MM.1S (cell line): ENCODE measurements at regions not wholly inside any gene's neighbourhood (a gene's known extent, or its start where the extent isn't known, plus 50 kb on each side); places are given as distances from the start of the nearest gene placed in this dataset.

ENCODE experiments used
- DNase-seq: peaks from one replicate; pipeline ENCODE4 v3.0.0-alpha.2; 2015
- H2AFZ ChIP-seq: fragments of 300-600 bp; sonication (generic); 2 replicates; pipeline ENCODE4 v1.6.0; 2016; ENCODE audit warnings: antibody characterized with exemption, low read length
- H3F3A ChIP-seq: fragments of 300-600 bp; sonication (generic); 2 replicates; pipeline ENCODE4 v1.6.1; 2016; ENCODE audit warnings: mild to moderate bottlenecking, antibody characterized with exemption, low read length, moderate library complexity, mixed read lengths; ENCODE audit not compliant: insufficient read depth
- H3K27ac ChIP-seq: fragments of 300-600 bp; sonication (generic); 2 replicates; pipeline ENCODE4 v1.5.1; 2016; ENCODE audit warnings: mild to moderate bottlenecking, low read length
- H3K27me3 ChIP-seq: fragments of 300-600 bp; sonication (generic); replicated peaks from 2 replicates; pipeline ENCODE4 v1.6.0; 2016; ENCODE audit warnings: low read length; ENCODE audit not compliant: insufficient read depth
- H3K36me3 ChIP-seq: fragments of 300-600 bp; sonication (generic); replicated peaks from 2 replicates; pipeline ENCODE4 v1.6.1; 2016; ENCODE audit warnings: mild to moderate bottlenecking, low read length, mixed read lengths; ENCODE audit not compliant: insufficient read depth
- H3K4me1 ChIP-seq: fragments of 300-600 bp; sonication (generic); 2 replicates; pipeline ENCODE4 v1.6.1; 2016; ENCODE audit warnings: low read length, mixed read lengths
- H3K4me2 ChIP-seq: fragments of 300-600 bp; sonication (generic); 2 replicates; pipeline ENCODE4 v1.6.0; 2016; ENCODE audit warnings: low read depth, low read length
- H3K4me3 ChIP-seq: fragments of 300-600 bp; sonication (generic); 2 replicates; pipeline ENCODE4 v1.5.1; 2016; ENCODE audit warnings: low read length, mixed read lengths
- H3K79me2 ChIP-seq: fragments of 300-600 bp; sonication (generic); 2 replicates; pipeline ENCODE4 v1.6.1; 2016; ENCODE audit warnings: mixed run types, low read length, mixed read lengths
- H3K9ac ChIP-seq: fragments of 300-600 bp; sonication (generic); 2 replicates; pipeline ENCODE4 v1.6.1; 2016; ENCODE audit warnings: low read length, mixed read lengths
- H3K9me2 ChIP-seq: fragments of 300-600 bp; sonication (generic); replicated peaks from 2 replicates; pipeline ENCODE4 v1.6.1; 2016; ENCODE audit warnings: mild to moderate bottlenecking, low read length, mixed read lengths; ENCODE audit not compliant: insufficient read depth
- H3K9me3 ChIP-seq: fragments of 300-600 bp; sonication (generic); replicated peaks from 2 replicates; pipeline ENCODE4 v1.6.1; 2016; ENCODE audit warnings: mild to moderate bottlenecking, low read length, mixed read lengths; ENCODE audit not compliant: insufficient read depth
- H4K20me1 ChIP-seq: fragments of 300-600 bp; sonication (generic); 2 replicates; pipeline ENCODE4 v1.6.1; 2016; ENCODE audit warnings: mild to moderate bottlenecking, low read length, moderate library complexity, mixed read lengths; ENCODE audit not compliant: insufficient read depth
- CTCF ChIP-seq: fragments of 300-600 bp; sonication (generic); IDR thresholded peaks from 2 replicates; pipeline ENCODE4 v1.5.1; 2016; ENCODE audit warnings: antibody characterized with exemption, low read length, mixed read lengths
- EZH2 ChIP-seq: fragments of 300-600 bp; sonication (generic); optimal IDR thresholded peaks from 2 replicates; pipeline ENCODE3; 2017; ENCODE audit warnings: low read depth, mild to moderate bottlenecking, antibody characterized with exemption, low read length, mixed read lengths
- EZH2phosphoT487 ChIP-seq: fragments of 300-600 bp; sonication (generic); IDR thresholded peaks from 2 replicates; pipeline ENCODE4 v1.6.1; 2018; ENCODE audit warnings: antibody characterized with exemption, low read length

- Histone ChIP-seq H3K4me1 (no peaks in the 10 kb centered on the region), H4K20me1 (no peaks in the 10 kb centered on the region), H3K9me3 (no peaks in the 10 kb centered on the region), H3K79me2 (no peaks in the 10 kb centered on the region), H3K27me3 (no peaks in the 10 kb centered on the region), H3K9me2 (no peaks in the 10 kb centered on the region), H3K4me3 (no peak overlapping the region), H3F3A (no peaks in the 10 kb centered on the region), H3K9ac (no peak overlapping the region), H3K4me2 (no peak overlapping the region), H3K36me3 (no peaks in the 10 kb centered on the region), H3K27ac (no peak overlapping the region), H2AFZ (no peak overlapping the region)
- no peak for DNase-seq
- TF ChIP-seq CTCF (no peak), EZH2phosphoT487 (no peak), EZH2 (no peak)
These were observed 68.1 kb upstream of the HTR2A start for GRCh38 chr13:46964789-46965527.

GRCh38 chr13:46963904-46964303 lies 67.1 kb upstream of the HTR2A start:
- no peaks in the 10 kb centered on the region for H3K9me3 ChIP-seq
- no peak for DNase-seq
- H3K4me2 ChIP-seq, result no peak overlapping the region
- TF ChIP-seq EZH2 (no peak), CTCF (no peak), EZH2phosphoT487 (no peak)
- H3K4me1 ChIP-seq, result no peaks in the 10 kb centered on the region
- no peaks in the 10 kb centered on the region for H3F3A ChIP-seq
- no peaks in the 10 kb centered on the region for H3K79me2 ChIP-seq
- no peaks in the 10 kb centered on the region for H4K20me1 ChIP-seq
- H3K4me3 ChIP-seq, result no peak overlapping the region
- H3K9ac ChIP-seq, result no peak overlapping the region
- no peaks in the 10 kb centered on the region for H3K27me3 ChIP-seq
- H3K9me2 ChIP-seq, result no peaks in the 10 kb centered on the region
- H2AFZ ChIP-seq, result no peak overlapping the region
- H3K27ac ChIP-seq, result no peak overlapping the region
- no peaks in the 10 kb centered on the region for H3K36me3 ChIP-seq

GRCh38 chr13:46962281-46962941 lies 65.6 kb upstream of the HTR2A start:
- Histone ChIP-seq H3K9ac (no peak overlapping the region), H3K27ac (no peak overlapping the region), H3K27me3 (no peaks in the 10 kb centered on the region), H3F3A (no peaks in the 10 kb centered on the region), H3K4me3 (no peak overlapping the region), H2AFZ (no peak overlapping the region), H3K9me2 (no peaks in the 10 kb centered on the region), H3K79me2 (no peaks in the 10 kb centered on the region), H3K4me2 (no peak overlapping the region), H3K9me3 (no peaks in the 10 kb centered on the region), H4K20me1 (no peaks in the 10 kb centered on the region), H3K36me3 (no peaks in the 10 kb centered on the region), H3K4me1 (no peaks in the 10 kb centered on the region)
- no peak for TF ChIP-seq EZH2
- no peak for TF ChIP-seq EZH2phosphoT487
- TF ChIP-seq CTCF, result peak; percentile 42
- DNase-seq, result no peak
